ENCODE measurements at regions not wholly inside any gene's neighbourhood (a gene's known extent, or its start where the extent isn't known, plus 50 kb on each side); places are given as distances from the start of the nearest gene placed in this dataset.

DNA sequence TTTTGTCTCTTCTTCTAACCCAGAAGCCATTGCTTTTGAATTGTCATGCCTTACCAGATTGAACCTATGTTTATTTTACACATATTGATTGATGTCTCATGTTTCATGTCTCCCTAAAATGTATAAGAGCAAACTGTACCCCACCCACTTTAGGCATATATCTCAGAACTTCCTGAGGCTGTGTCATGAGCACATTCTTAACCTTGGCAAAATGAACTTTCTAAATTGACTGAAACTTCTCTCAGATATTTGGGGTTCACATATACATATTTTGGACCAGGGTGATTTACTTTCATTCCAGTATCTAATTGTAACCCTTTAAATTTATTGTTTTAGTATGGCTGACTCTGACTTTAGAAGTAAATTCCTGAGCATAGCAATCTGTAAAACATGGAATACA lies 723.9 kb upstream of the PCDH20 start:
- TF ChIP-seq, protein P1, sequence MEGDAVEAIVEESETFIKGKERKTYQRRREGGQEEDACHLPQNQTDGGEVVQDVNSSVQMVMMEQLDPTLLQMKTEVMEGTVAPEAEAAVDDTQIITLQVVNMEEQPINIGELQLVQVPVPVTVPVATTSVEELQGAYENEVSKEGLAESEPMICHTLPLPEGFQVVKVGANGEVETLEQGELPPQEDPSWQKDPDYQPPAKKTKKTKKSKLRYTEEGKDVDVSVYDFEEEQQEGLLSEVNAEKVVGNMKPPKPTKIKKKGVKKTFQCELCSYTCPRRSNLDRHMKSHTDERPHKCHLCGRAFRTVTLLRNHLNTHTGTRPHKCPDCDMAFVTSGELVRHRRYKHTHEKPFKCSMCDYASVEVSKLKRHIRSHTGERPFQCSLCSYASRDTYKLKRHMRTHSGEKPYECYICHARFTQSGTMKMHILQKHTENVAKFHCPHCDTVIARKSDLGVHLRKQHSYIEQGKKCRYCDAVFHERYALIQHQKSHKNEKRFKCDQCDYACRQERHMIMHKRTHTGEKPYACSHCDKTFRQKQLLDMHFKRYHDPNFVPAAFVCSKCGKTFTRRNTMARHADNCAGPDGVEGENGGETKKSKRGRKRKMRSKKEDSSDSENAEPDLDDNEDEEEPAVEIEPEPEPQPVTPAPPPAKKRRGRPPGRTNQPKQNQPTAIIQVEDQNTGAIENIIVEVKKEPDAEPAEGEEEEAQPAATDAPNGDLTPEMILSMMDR (IDR thresholded peaks at IDR 0.05), result no peak
- TF ChIP-seq POLR2AphosphoS5 (IDR thresholded peaks at IDR 0.05) (no peak), POLR2A (IDR thresholded peaks at IDR 0.05) (no peak)

All from prostate gland (tissue), 2 donors.